Liver (tissue), 8 donors: ENCODE measurements at regions not wholly inside any gene's neighbourhood (a gene's known extent, or its start where the extent isn't known, plus 50 kb on each side); places are given as distances from the start of the nearest gene placed in this dataset.

ENCODE experiments used
- DNase-seq: peaks from one replicate; pipeline ENCODE4 v3.0.0-alpha.2; 2017; ENCODE audit warnings: low spot score
- H3K27ac ChIP-seq, 2 donors: one replicate each; pipeline ENCODE4 v1.7.0; 2013; ENCODE audit warnings: inconsistent platforms in 2 of 2, low read length in 2 of 2, control low read depth in 1 of 2, low read depth in 1 of 2, mild to moderate bottlenecking in 1 of 2
- H3K27me3 ChIP-seq, 4 donors: one replicate each; pipeline versions ENCODE4 v1.6.1 to v1.7.0; 2013; ENCODE audit warnings: low read length in 3 of 4, inconsistent platforms in 1 of 4, mild to moderate bottlenecking in 1 of 4, moderate library complexity in 1 of 4; ENCODE audit not compliant: control insufficient read depth in 4 of 4, insufficient read depth in 4 of 4
- H3K36me3 ChIP-seq, 4 donors: one replicate each; pipeline versions ENCODE4 v1.6.1 to v1.7.0; 2013; ENCODE audit warnings: low read length in 3 of 4, mild to moderate bottlenecking in 3 of 4, low read depth in 1 of 4, moderate library complexity in 1 of 4; ENCODE audit not compliant: control insufficient read depth in 4 of 4, insufficient read depth in 3 of 4
- H3K4me1 ChIP-seq, 4 donors: one replicate each; pipeline versions ENCODE4 v1.6.1 to v1.7.0; 2013; ENCODE audit warnings: low read length in 3 of 4, mild to moderate bottlenecking in 3 of 4, moderate library complexity in 1 of 4; ENCODE audit not compliant: control insufficient read depth in 4 of 4, insufficient read depth in 4 of 4
- H3K4me3 ChIP-seq, 3 donors: one replicate each; pipeline versions ENCODE4 v1.6.1 to v1.7.0; 2013; ENCODE audit warnings: low read length in 3 of 3, control low read depth in 1 of 3, low read depth in 1 of 3, mild to moderate bottlenecking in 1 of 3
- H3K9ac ChIP-seq, 2 donors: one replicate each; pipeline ENCODE4 v1.7.0; 2013; ENCODE audit warnings: low read length in 2 of 2, mild to moderate bottlenecking in 2 of 2, moderate library complexity in 2 of 2, control low read depth in 1 of 2, low read depth in 1 of 2
- H3K9me3 ChIP-seq, 4 donors: one replicate each; pipeline versions ENCODE4 v1.6.1 to v1.7.0; 2013; ENCODE audit warnings: low read length in 3 of 4; ENCODE audit not compliant: control insufficient read depth in 4 of 4
- ATF3 ChIP-seq: IDR thresholded peaks from 2 replicates; pipeline ENCODE4 v1.6.1; 2016; ENCODE audit warnings: antibody characterized with exemption
- CTCF ChIP-seq: fragments of 150-350 bp; IDR thresholded peaks from 2 replicates; pipeline ENCODE4 v1.5.1; 2017; ENCODE audit warnings: improper control_type of control experiment, low read depth, low read length; ENCODE audit not compliant: missing input control
- EGR1 ChIP-seq, 2 donors: IDR thresholded peaks; 2 replicates each; pipeline ENCODE4 v1.6.1; 2016 to 2018; ENCODE audit warnings: antibody characterized with exemption in 2 of 2, low read depth in 2 of 2
- FOXA1 ChIP-seq: IDR thresholded peaks from 2 replicates; pipeline ENCODE4 v1.6.1; 2016; ENCODE audit warnings: antibody characterized with exemption
- FOXA2 ChIP-seq: IDR thresholded peaks from 2 replicates; pipeline ENCODE4 v1.6.1; 2016; ENCODE audit warnings: antibody characterized with exemption
- GABPA ChIP-seq, 2 donors: IDR thresholded peaks in 1 of 2; conservative IDR thresholded peaks in 1 of 2; 2 replicates each; pipeline ENCODE4 v1.6.1; 2016; ENCODE audit warnings: antibody characterized with exemption in 2 of 2, mild to moderate bottlenecking in 1 of 2, moderate library complexity in 1 of 2
- HNF4A ChIP-seq, 2 donors: conservative IDR thresholded peaks; 2 replicates each; pipeline ENCODE4 v1.6.1; 2016; ENCODE audit warnings: antibody characterized with exemption in 2 of 2, mild to moderate bottlenecking in 2 of 2
- HNF4G ChIP-seq: IDR thresholded peaks from 2 replicates; pipeline ENCODE4 v1.6.1; 2016; ENCODE audit warnings: antibody characterized with exemption
- JUND ChIP-seq, 2 donors: IDR thresholded peaks; 2 replicates each; pipeline ENCODE4 v1.6.1; 2016; ENCODE audit warnings: antibody characterized with exemption in 2 of 2
- MAX ChIP-seq: IDR thresholded peaks from 2 replicates; pipeline ENCODE4 v1.6.1; 2016; ENCODE audit warnings: antibody characterized with exemption
- RAD21 ChIP-seq, 2 donors: IDR thresholded peaks; 2 replicates each; pipeline ENCODE4 v1.6.1; 2016; ENCODE audit warnings: antibody characterized with exemption in 2 of 2, mild to moderate bottlenecking in 2 of 2
- REST ChIP-seq: IDR thresholded peaks from 2 replicates; pipeline ENCODE4 v1.6.1; 2016; ENCODE audit warnings: antibody characterized with exemption, mild to moderate bottlenecking
- RXRA ChIP-seq, 2 donors: IDR thresholded peaks; 2 replicates each; pipeline ENCODE4 v1.6.1; 2017 to 2018; ENCODE audit warnings: antibody characterized with exemption in 2 of 2, mild to moderate bottlenecking in 1 of 2
- SP1 ChIP-seq: IDR thresholded peaks from 2 replicates; pipeline ENCODE4 v1.6.1; 2018; ENCODE audit warnings: antibody characterized with exemption, mild to moderate bottlenecking
- YY1 ChIP-seq: IDR thresholded peaks from 2 replicates; pipeline ENCODE4 v1.6.1; 2016; ENCODE audit warnings: antibody characterized with exemption, mild to moderate bottlenecking
- ZBTB33 ChIP-seq: IDR thresholded peaks from 2 replicates; pipeline ENCODE4 v1.6.1; 2016; ENCODE audit warnings: antibody characterized with exemption
- WGBS: extraction: QIAGEN DNeasy Blood & Tissue Kit; methylation state at CpG from one replicate; pipeline ENCODE4 v1.1.7; 2013; 5-methylcytosine and 5-hydroxymethylcytosine counted together
- donor health status: healthy.
- donor health status: healthy.
- donor health status: healthy.
- donor health status: healthy.
- donor health status: healthy.

GRCh38 chr16:54722210-54722676 is 208.4 kb upstream of the IRX5 start:
- Histone ChIP-seq H3K27me3 (no peaks in the 10 kb centered on the region), H3K4me1 (no peaks in the 10 kb centered on the region), H3K27ac (no peak overlapping the region), H3K9ac (no peak overlapping the region), H3K4me3 (no peak overlapping the region), H3K36me3 (no peaks in the 10 kb centered on the region), H3K9me3 (no peaks in the 10 kb centered on the region)
- no peak for TF ChIP-seq HNF4A (conservative IDR thresholded peaks at IDR 0.05)
- TF ChIP-seq EGR1 (IDR thresholded peaks at IDR 0.05; ENCODE audit: low read depth in 2 of 2), result no peak
- TF ChIP-seq JUND (IDR thresholded peaks at IDR 0.05), result no peak
- no peak for TF ChIP-seq GABPA (IDR thresholded peaks at IDR 0.05 in 1 of 2, conservative IDR thresholded peaks at IDR 0.05 in 1 of 2)
- TF ChIP-seq HNF4G, result no peak
- no peak for TF ChIP-seq SP1
- TF ChIP-seq FOXA2, result no peak
- TF ChIP-seq YY1, result no peak
- TF ChIP-seq CTCF, result no peak
- TF ChIP-seq RXRA (IDR thresholded peaks at IDR 0.05), result no peak
- no peak for TF ChIP-seq ZBTB33
- TF ChIP-seq FOXA1, result no peak
- no peak for TF ChIP-seq REST
- TF ChIP-seq RAD21 (IDR thresholded peaks at IDR 0.05), result no peak
- TF ChIP-seq MAX, result no peak
- TF ChIP-seq ATF3, result no peak
- 79% methylated on average over 2 of the region's 2 CpGs for WGBS
- DNase-seq, result no peak

- Histone ChIP-seq H3K4me1 (no peaks in the 10 kb centered on the region), H3K27ac (no peak overlapping the region), H3K27me3 (no peaks in the 10 kb centered on the region), H3K9ac (no peak overlapping the region), H3K9me3 (peaks cover 0 to 2% (median 0%) of the 10 kb centered on the region in 4 donors), H3K4me3 (no peak overlapping the region), H3K36me3 (no peaks in the 10 kb centered on the region)
- 76% methylated on average over 1 of the region's 1 CpG for WGBS
- DNase-seq, result no peak
- TF ChIP-seq FOXA1, result no peak
- no peak for TF ChIP-seq MAX
- no peak for TF ChIP-seq FOXA2
- no peak for TF ChIP-seq JUND (IDR thresholded peaks at IDR 0.05)
- TF ChIP-seq RXRA (IDR thresholded peaks at IDR 0.05), result no peak
- TF ChIP-seq REST, result no peak
- TF ChIP-seq YY1, result no peak
- TF ChIP-seq ZBTB33, result no peak
- no peak for TF ChIP-seq SP1
- TF ChIP-seq RAD21 (IDR thresholded peaks at IDR 0.05), result no peak
Observed at GRCh38 chr16:54720259-54720658, 210.4 kb upstream of the IRX5 start.
